ENCODE measurements at regions not wholly inside any gene's neighbourhood (a gene's known extent, or its start where the extent isn't known, plus 50 kb on each side); places are given as distances from the start of the nearest gene placed in this dataset.

DNA sequence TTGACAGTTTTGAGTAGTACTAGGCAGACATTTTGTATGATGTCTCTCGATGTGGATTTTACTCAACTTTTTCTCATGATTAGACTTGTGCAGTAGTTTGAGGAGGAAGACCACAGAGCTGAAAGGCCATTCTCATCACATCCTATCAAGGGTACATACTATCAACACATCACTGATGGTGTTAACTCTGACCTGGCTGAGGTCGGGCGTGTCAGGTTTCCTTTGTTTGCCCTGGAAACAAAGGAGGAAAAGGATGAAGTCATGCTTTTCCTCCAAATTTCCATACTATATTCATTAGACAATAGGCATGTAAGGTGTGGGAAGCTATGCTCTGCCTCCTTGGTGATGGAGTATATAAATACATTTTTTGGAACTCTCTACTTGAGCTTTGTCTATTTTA lies 211.1 kb downstream of the DSEL start:
- Histone ChIP-seq H3K36me3 (ENCODE audit: insufficient read depth, low read length) (no peaks in the 10 kb centered on the region), H3K9me3 (ENCODE audit: low read depth, low read length) (no peaks in the 10 kb centered on the region), H3K27ac (ENCODE audit: low read depth, low read length) (no peak overlapping the region), H3K4me1 (ENCODE audit: insufficient read depth, low read length) (peaks cover 13% of the 10 kb centered on the region), H3K27me3 (ENCODE audit: insufficient read depth, low read length) (no peaks in the 10 kb centered on the region), H3K4me3 (ENCODE audit: insufficient read depth, low read length) (no peak overlapping the region), H3K4me2 (ENCODE audit: insufficient read depth, low read length) (no peak overlapping the region), H3K79me2 (ENCODE audit: insufficient read depth, low read length) (no peaks in the 10 kb centered on the region), H4K20me1 (ENCODE audit: insufficient read depth, low read length) (no peaks in the 10 kb centered on the region), H2AFZ (ENCODE audit: low read length) (no peak overlapping the region)
- no peak for DNase-seq (ENCODE audit: insufficient read length, low spot score, missing footprints)
- TF ChIP-seq, protein P1, sequence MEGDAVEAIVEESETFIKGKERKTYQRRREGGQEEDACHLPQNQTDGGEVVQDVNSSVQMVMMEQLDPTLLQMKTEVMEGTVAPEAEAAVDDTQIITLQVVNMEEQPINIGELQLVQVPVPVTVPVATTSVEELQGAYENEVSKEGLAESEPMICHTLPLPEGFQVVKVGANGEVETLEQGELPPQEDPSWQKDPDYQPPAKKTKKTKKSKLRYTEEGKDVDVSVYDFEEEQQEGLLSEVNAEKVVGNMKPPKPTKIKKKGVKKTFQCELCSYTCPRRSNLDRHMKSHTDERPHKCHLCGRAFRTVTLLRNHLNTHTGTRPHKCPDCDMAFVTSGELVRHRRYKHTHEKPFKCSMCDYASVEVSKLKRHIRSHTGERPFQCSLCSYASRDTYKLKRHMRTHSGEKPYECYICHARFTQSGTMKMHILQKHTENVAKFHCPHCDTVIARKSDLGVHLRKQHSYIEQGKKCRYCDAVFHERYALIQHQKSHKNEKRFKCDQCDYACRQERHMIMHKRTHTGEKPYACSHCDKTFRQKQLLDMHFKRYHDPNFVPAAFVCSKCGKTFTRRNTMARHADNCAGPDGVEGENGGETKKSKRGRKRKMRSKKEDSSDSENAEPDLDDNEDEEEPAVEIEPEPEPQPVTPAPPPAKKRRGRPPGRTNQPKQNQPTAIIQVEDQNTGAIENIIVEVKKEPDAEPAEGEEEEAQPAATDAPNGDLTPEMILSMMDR (IDR thresholded peaks at IDR 0.05; ENCODE audit: extremely low read depth, low read depth, low read length), result no peak

DNA sequence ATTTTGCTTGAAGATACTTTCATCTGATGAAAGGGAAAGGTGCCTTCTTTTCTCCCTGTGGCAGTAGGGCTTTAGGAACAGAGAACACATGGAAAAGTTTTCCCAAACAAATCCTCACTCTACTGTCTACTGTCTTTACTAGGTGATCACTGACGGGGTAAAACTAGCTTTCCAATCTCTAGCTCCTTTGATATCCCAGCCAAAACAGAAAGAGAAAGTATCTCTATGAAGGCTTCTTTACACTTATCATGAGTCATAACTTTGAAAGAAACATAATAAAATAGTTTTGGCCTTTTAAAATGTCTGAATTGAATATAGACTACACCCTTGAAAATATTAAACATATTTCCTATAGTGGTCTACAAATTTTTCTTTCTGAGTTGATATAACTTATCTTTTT lies 214.5 kb downstream of the DSEL start:
- no peak for DNase-seq (ENCODE audit: insufficient read length, low spot score, missing footprints)
- Histone ChIP-seq H3K27me3 (ENCODE audit: insufficient read depth, low read length) (no peaks in the 10 kb centered on the region), H2AFZ (ENCODE audit: low read length) (peak overlapping the region; percentile 86), H3K27ac (ENCODE audit: low read depth, low read length) (peak overlapping the region; percentile 40), H3K9me3 (ENCODE audit: low read depth, low read length) (no peaks in the 10 kb centered on the region), H3K4me3 (ENCODE audit: insufficient read depth, low read length) (peak overlapping the region; percentile 45), H3K79me2 (ENCODE audit: insufficient read depth, low read length) (no peaks in the 10 kb centered on the region), H4K20me1 (ENCODE audit: insufficient read depth, low read length) (no peaks in the 10 kb centered on the region), H3K36me3 (ENCODE audit: insufficient read depth, low read length) (no peaks in the 10 kb centered on the region), H3K4me2 (ENCODE audit: insufficient read depth, low read length) (peak overlapping the region; percentile 72), H3K4me1 (ENCODE audit: insufficient read depth, low read length) (peaks cover 11% of the 10 kb centered on the region)
- TF ChIP-seq, protein P1 (IDR thresholded peaks at IDR 0.05; ENCODE audit: extremely low read depth, low read depth, low read length), result no peak

DNA sequence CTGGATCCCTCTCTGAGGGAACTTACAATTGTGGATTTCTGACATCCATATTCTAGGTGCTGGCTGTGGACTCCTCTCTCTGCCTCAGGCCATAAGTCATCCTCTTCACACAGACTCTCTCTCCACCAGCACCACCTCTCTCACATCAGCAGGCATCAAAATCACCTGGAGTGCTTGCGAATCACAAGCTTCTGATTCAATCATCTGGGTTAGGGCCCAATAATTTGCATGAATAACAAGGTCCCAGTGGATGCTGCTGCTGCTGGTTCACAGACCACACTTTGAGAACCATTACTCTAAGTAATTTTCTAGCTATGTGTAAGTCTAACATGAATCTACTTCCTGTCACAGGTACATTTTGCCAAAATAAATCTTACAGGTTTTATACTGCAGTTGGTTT lies 214.9 kb downstream of the DSEL start:
- Histone ChIP-seq H3K36me3 (ENCODE audit: insufficient read depth, low read length) (no peaks in the 10 kb centered on the region), H3K4me3 (ENCODE audit: insufficient read depth, low read length) (peak overlapping the region; percentile 45), H4K20me1 (ENCODE audit: insufficient read depth, low read length) (no peaks in the 10 kb centered on the region), H3K4me2 (ENCODE audit: insufficient read depth, low read length) (peak overlapping the region; percentile 72), H3K27me3 (ENCODE audit: insufficient read depth, low read length) (no peaks in the 10 kb centered on the region), H2AFZ (ENCODE audit: low read length) (peak overlapping the region; percentile 86), H3K27ac (ENCODE audit: low read depth, low read length) (peak overlapping the region; percentile 40), H3K9me3 (ENCODE audit: low read depth, low read length) (no peaks in the 10 kb centered on the region), H3K4me1 (ENCODE audit: insufficient read depth, low read length) (peaks cover 11% of the 10 kb centered on the region), H3K79me2 (ENCODE audit: insufficient read depth, low read length) (no peaks in the 10 kb centered on the region)
- peak; percentile 72 for DNase-seq (ENCODE audit: insufficient read length, low spot score, missing footprints)
- TF ChIP-seq, protein P1 (IDR thresholded peaks at IDR 0.05; ENCODE audit: extremely low read depth, low read depth, low read length), result no peak

GRCh38 chr18:67300498-67300897 lies 216.0 kb downstream of the DSEL start:
- DNase-seq (ENCODE audit: insufficient read length, low spot score, missing footprints), result no peak
- Histone ChIP-seq H3K4me3 (ENCODE audit: insufficient read depth, low read length) (no peak overlapping the region), H3K36me3 (ENCODE audit: insufficient read depth, low read length) (no peaks in the 10 kb centered on the region)

More at GRCh38 chr18:67300498-67300897, 216.0 kb downstream of the DSEL start:
- TF ChIP-seq, protein P1 (IDR thresholded peaks at IDR 0.05; ENCODE audit: extremely low read depth, low read depth, low read length), result no peak
- Histone ChIP-seq H2AFZ (ENCODE audit: low read length) (no peak overlapping the region), H3K4me2 (ENCODE audit: insufficient read depth, low read length) (no peak overlapping the region), H3K27me3 (ENCODE audit: insufficient read depth, low read length) (no peaks in the 10 kb centered on the region), H3K27ac (ENCODE audit: low read depth, low read length) (no peak overlapping the region), H4K20me1 (ENCODE audit: insufficient read depth, low read length) (no peaks in the 10 kb centered on the region), H3K9me3 (ENCODE audit: low read depth, low read length) (no peaks in the 10 kb centered on the region), H3K4me1 (ENCODE audit: insufficient read depth, low read length) (peaks cover 11% of the 10 kb centered on the region), H3K79me2 (ENCODE audit: insufficient read depth, low read length) (no peaks in the 10 kb centered on the region)
